IMR-90 (cell line): ENCODE measurements at regions not wholly inside any gene's neighbourhood (a gene's known extent, or its start where the extent isn't known, plus 50 kb on each side); places are given as distances from the start of the nearest gene placed in this dataset.

Experiments used
- ATAC-seq: fragments of 200-7000 bp; cut with Tn5 transposase; 2 replicates; pipeline ENCODE4 v1.9.1; 2020; ENCODE audit warnings: low read depth, mild to moderate bottlenecking, moderate library complexity
- BruUV-seq: library from RNA; stranded (reverse); fragments of 400-500 nt; replicated peaks from 2 replicates; lab custom pipeline; 2021; lab: Mats Ljungman, UMichigan
- CTCF ChIA-PET: fragments of 300-600 bp; formaldehyde crosslinking; extraction: SDS; loops from one replicate; lab custom pipeline; 2021; ENCODE audit warnings: antibody characterized with exemption; lab: Yijun Ruan, JAX
- POLR2A ChIA-PET: fragments of 300-600 bp; sonication (Branson Sonifier 250); formaldehyde crosslinking; loops from one replicate; lab custom pipeline; 2022; ENCODE audit warnings: antibody characterized with exemption; ENCODE audit not compliant: unreplicated experiment; lab: Charles Lee
- DNase-seq: peaks from one replicate; pipeline ENCODE4 v3.0.0; 2013
- H2AFZ ChIP-seq: replicated peaks from 2 replicates; pipeline ENCODE3; 2013; ENCODE audit warnings: low read length, mild to moderate bottlenecking; ENCODE audit not compliant: poor library complexity
- H2AK5ac ChIP-seq: 2 replicates; pipeline ENCODE4 v1.6.1; 2013; ENCODE audit warnings: low read depth, low read length, inconsistent platforms
- H2AK9ac ChIP-seq: replicated peaks from 2 replicates; pipeline ENCODE3; 2013; ENCODE audit warnings: mild to moderate bottlenecking, low read depth, low read length, moderate library complexity; ENCODE audit not compliant: poor library complexity
- H2BK120ac ChIP-seq: 2 replicates; pipeline ENCODE4 v1.6.1; 2013; ENCODE audit warnings: low read depth, low read length, inconsistent platforms
- H2BK15ac ChIP-seq: 3 replicates; pipeline ENCODE4 v1.6.1; 2013; ENCODE audit warnings: low read depth, low read length, inconsistent platforms
- H2BK20ac ChIP-seq: 2 replicates; pipeline ENCODE4 v1.6.1; 2013; ENCODE audit warnings: low read depth, mild to moderate bottlenecking, inconsistent platforms, low read length, moderate library complexity
- H2BK5ac ChIP-seq: 2 replicates; pipeline ENCODE4 v1.6.1; 2013; ENCODE audit warnings: mild to moderate bottlenecking, low read depth, low read length, inconsistent platforms; ENCODE audit not compliant: poor library complexity, severe bottlenecking
- H3K14ac ChIP-seq: replicated peaks from 2 replicates; pipeline ENCODE4 v1.6.1; 2013; ENCODE audit warnings: low read depth, low read length, inconsistent platforms
- H3K18ac ChIP-seq: 2 replicates; pipeline ENCODE4 v1.6.1; 2013; ENCODE audit warnings: low read depth, low read length, control low read depth
- H3K23ac ChIP-seq: 2 replicates; pipeline ENCODE4 v1.6.1; 2013; ENCODE audit warnings: low read depth, low read length, inconsistent platforms
- H3K27ac ChIP-seq: 2 replicates; pipeline ENCODE4 v1.5.1; 2013; ENCODE audit warnings: mild to moderate bottlenecking, control low read depth, low read length; ENCODE audit not compliant: insufficient read depth
- H3K27me3 ChIP-seq: 2 replicates; pipeline ENCODE4 v1.6.1; 2013; ENCODE audit warnings: low read length; ENCODE audit not compliant: control insufficient read depth, insufficient read depth
- H3K36me3 ChIP-seq: 2 replicates; pipeline ENCODE4 v1.6.1; 2013; ENCODE audit warnings: low read length, mixed read lengths; ENCODE audit not compliant: control insufficient read depth, insufficient read depth
- H3K4ac ChIP-seq: 2 replicates; pipeline ENCODE4 v1.6.1; 2013; ENCODE audit warnings: low read depth, low read length, inconsistent platforms
- H3K4me1 ChIP-seq: 2 replicates; pipeline ENCODE4 v1.6.1; 2013; ENCODE audit warnings: low read length, mixed read lengths; ENCODE audit not compliant: control insufficient read depth, insufficient read depth
- H3K4me2 ChIP-seq: 2 replicates; pipeline ENCODE4 v1.6.1; 2013; ENCODE audit warnings: low read depth, mild to moderate bottlenecking, control low read depth, low read length, moderate library complexity
- H3K4me3 ChIP-seq: 2 replicates; pipeline ENCODE4 v1.5.1; 2013; ENCODE audit warnings: low read depth, mild to moderate bottlenecking, control low read depth, low read length, moderate library complexity; ENCODE audit not compliant: insufficient read depth
- H3K56ac ChIP-seq: 2 replicates; pipeline ENCODE4 v1.6.1; 2013; ENCODE audit warnings: low read length, inconsistent platforms; ENCODE audit not compliant: insufficient read depth; ENCODE audit errors: extremely low read depth
- H3K79me1 ChIP-seq, 2 experiments: 2 replicates each; pipeline ENCODE4 v1.6.1; 2013; ENCODE audit warnings: low read length in 2 of 2, inconsistent platforms in 1 of 2, low read depth in 1 of 2
- H3K9ac ChIP-seq: 2 replicates; pipeline ENCODE4 v1.6.1; 2013; ENCODE audit warnings: low read depth, low read length, control low read depth
- H3K9me1 ChIP-seq: 2 replicates; pipeline ENCODE4 v1.6.1; 2013; ENCODE audit warnings: low read length, inconsistent platforms; ENCODE audit not compliant: insufficient read depth
- H3K9me3 ChIP-seq: 2 replicates; pipeline ENCODE4 v1.6.1; 2013; ENCODE audit warnings: low read length; ENCODE audit not compliant: control insufficient read depth, insufficient read depth
- H4K20me1 ChIP-seq: 2 replicates; pipeline ENCODE4 v1.6.1; 2013; ENCODE audit warnings: low read length, inconsistent platforms; ENCODE audit not compliant: insufficient read depth
- H4K5ac ChIP-seq: 2 replicates; pipeline ENCODE4 v1.6.1; 2013; ENCODE audit warnings: mild to moderate bottlenecking, low read depth, low read length, control low read depth
- H4K8ac ChIP-seq, 2 experiments: 2 replicates each; pipeline ENCODE4 v1.6.1; 2013; ENCODE audit warnings: low read depth in 2 of 2, low read length in 2 of 2, control low read depth in 1 of 2, inconsistent platforms in 1 of 2
- H4K91ac ChIP-seq: 2 replicates; pipeline ENCODE4 v1.6.1; 2013; ENCODE audit warnings: low read depth, low read length, inconsistent platforms; ENCODE audit not compliant: insufficient read depth
- BHLHE40 ChIP-seq: fragments of 150-350 bp; IDR thresholded peaks from 2 replicates; pipeline ENCODE4 v1.6.1; 2016; ENCODE audit warnings: mild to moderate bottlenecking, low read depth, low read length
- CEBPB ChIP-seq: IDR thresholded peaks from 2 replicates; pipeline ENCODE4 v1.6.1; 2012; ENCODE audit warnings: low read depth, low read length, improper control_type of control experiment
- CHD1 ChIP-seq: IDR thresholded peaks from 2 replicates; pipeline ENCODE4 v1.6.1; 2012; ENCODE audit warnings: low read depth, low read length, improper control_type of control experiment
- CTCF ChIP-seq: conservative IDR thresholded peaks from 2 replicates; pipeline ENCODE4 v1.5.1; 2012; ENCODE audit warnings: mild to moderate bottlenecking, low read depth, low read length, improper control_type of control experiment
- FOS ChIP-seq: fragments of 150-350 bp; IDR thresholded peaks from 2 replicates; pipeline ENCODE4 v1.6.1; 2016; ENCODE audit warnings: low read depth, low read length
- MAFK ChIP-seq: IDR thresholded peaks from 2 replicates; pipeline ENCODE4 v1.6.1; 2012; ENCODE audit warnings: low read depth, low read length, improper control_type of control experiment
- MAZ ChIP-seq: IDR thresholded peaks from 2 replicates; pipeline ENCODE4 v1.6.1; 2012; ENCODE audit warnings: low read depth, mild to moderate bottlenecking, low read length, improper control_type of control experiment, moderate library complexity, borderline replicate concordance
- MXI1 ChIP-seq: IDR thresholded peaks from 2 replicates; pipeline ENCODE4 v1.6.1; 2012; ENCODE audit warnings: low read depth, mild to moderate bottlenecking, low read length, moderate library complexity, borderline replicate concordance
- NFE2L2 ChIP-seq: fragments of 150-350 bp; IDR thresholded peaks from 2 replicates; pipeline ENCODE4 v1.6.1; 2016; ENCODE audit warnings: low read depth, mild to moderate bottlenecking, low read length
- POLR2A ChIP-seq: IDR thresholded peaks from 2 replicates; pipeline ENCODE4 v1.6.1; 2012; ENCODE audit warnings: mild to moderate bottlenecking, low read depth, low read length
- RAD21 ChIP-seq: IDR thresholded peaks from 2 replicates; pipeline ENCODE4 v1.6.1; 2012; ENCODE audit warnings: low read length, improper control_type of control experiment
- RCOR1 ChIP-seq: IDR thresholded peaks from 2 replicates; pipeline ENCODE4 v1.6.1; 2012; ENCODE audit warnings: mild to moderate bottlenecking, low read length, improper control_type of control experiment; ENCODE audit not compliant: insufficient replicate concordance
- RFX5 ChIP-seq: IDR thresholded peaks from 2 replicates; pipeline ENCODE4 v1.8.0; 2012; ENCODE audit warnings: low read depth, mild to moderate bottlenecking, low read length, moderate library complexity
- USF2 ChIP-seq: fragments of 150-350 bp; IDR thresholded peaks from 2 replicates; pipeline ENCODE4 v1.6.1; 2017; ENCODE audit warnings: mild to moderate bottlenecking, antibody characterized with exemption, low read length, low read depth
- WGBS, 2 experiments: methylation state at CpG; one replicate each; pipeline versions ENCODE4 v1.1.5 to v1.1.7; 2013; ENCODE audit warnings: missing lambda C conversion rate in 2 of 2; ENCODE audit not compliant: insufficient read length in 1 of 2; ENCODE audit errors: extremely low coverage in 2 of 2; 5-methylcytosine and 5-hydroxymethylcytosine counted together
- dilution Hi-C: fragments of 300-500 bp; cut with HindIII; formaldehyde crosslinking; loops from one replicate; pipeline ENCODE4 v1.14.3; 2018; ENCODE audit warnings: low sequenced_read_pairs; ENCODE audit not compliant: unreplicated experiment
- in situ Hi-C: fragments of 300-500 bp; cut with MboI; formaldehyde crosslinking; loops from 3 replicates; pipeline ENCODE4 v1.14.3; 2019; ENCODE audit warnings: low sequenced_read_pairs, inconsistent platforms, mixed read lengths
- intact Hi-C: fragments of 100-400 bp; cut with micrococcal nuclease; formaldehyde crosslinking; loops from 2 replicates; pipeline ENCODE4 v1.10.0; 2022

GRCh38 chr7:84337429-84337828, 142.8 kb upstream of the SEMA3A start:
- Histone ChIP-seq H3K27ac (no peak overlapping the region), H3K9me1 (no peaks in the 10 kb centered on the region), H4K5ac (no peak overlapping the region), H3K27me3 (no peaks in the 10 kb centered on the region), H4K20me1 (no peaks in the 10 kb centered on the region), H3K4me1 (0 out of 2 replicates have a peak, but pooled peaks cover 1% of the 10 kb centered on the region), H3K4ac (no peak overlapping the region), H2AK5ac (no peak overlapping the region), H2AK9ac (no peak overlapping the region), H3K56ac (no peak overlapping the region), H2BK5ac (no peak overlapping the region), H4K91ac (no peak overlapping the region), H3K18ac (peak overlapping the region; percentile 30; the same call in 1 of the 2 replicates), H2AFZ (no peak overlapping the region), H2BK120ac (no peak overlapping the region), H4K8ac (no peak overlapping the region), H3K4me3 (no peak overlapping the region), H3K14ac (no peak overlapping the region; the same call in 1 of the 2 replicates), H3K79me1 (no peaks in the 10 kb centered on the region), H3K23ac (no peak overlapping the region), H2BK20ac (no peak overlapping the region), H3K36me3 (no peaks in the 10 kb centered on the region), H3K4me2 (no peak overlapping the region), H2BK15ac (no peak overlapping the region), H3K9me3 (no peaks in the 10 kb centered on the region), H3K9ac (no peak overlapping the region)
- ChIA-PET CTCF (no interaction called here), POLR2A (no interaction called here)
- intact Hi-C loops: no loop called here
- in situ Hi-C loops: no loop called here
- no CpG with 5 or more reads among the region's 2 CpGs for WGBS, 2 experiments
- no peak for TF ChIP-seq MXI1
- TF ChIP-seq RCOR1: no peak
- no peak for TF ChIP-seq NFE2L2
- TF ChIP-seq MAZ: no peak
- TF ChIP-seq CEBPB: no peak
- no peak for TF ChIP-seq USF2
- TF ChIP-seq CTCF: no peak
- TF ChIP-seq POLR2A: no peak
- no peak for TF ChIP-seq BHLHE40
- no peak for TF ChIP-seq FOS
- no peak for TF ChIP-seq MAFK
- no peak for TF ChIP-seq RFX5
- no peak for TF ChIP-seq CHD1
- TF ChIP-seq RAD21: no peak
- no TSS peak for BruUV-seq
- dilution Hi-C loops: no loop called here
- peak; percentile 77 for DNase-seq
- ATAC-seq: no peak
